GM12878 (cell line): ENCODE measurements at regions not wholly inside any gene's neighbourhood (a gene's known extent, or its start where the extent isn't known, plus 50 kb on each side); places are given as distances from the start of the nearest gene placed in this dataset.

Experiments used
- ATAC-seq: fragments of 200-7000 bp; cut with Tn5 transposase; 3 replicates; pipeline ENCODE4 v1.9.1; 2020; ENCODE audit warnings: mild to moderate bottlenecking, moderate library complexity
- BruUV-seq: library from RNA; stranded (reverse); fragments of 400-500 nt; replicated peaks from 2 replicates; lab custom pipeline; 2021; lab: Mats Ljungman, UMichigan
- CTCF ChIA-PET: fragments of 300-600 bp; sonication (Branson Sonifier 250); formaldehyde crosslinking; extraction: SDS; loops from one replicate; lab custom pipeline; 2021; ENCODE audit warnings: inconsistent platforms; lab: Yijun Ruan, JAX
- POLR2A ChIA-PET: fragments of 350-600 bp; formaldehyde crosslinking; extraction: SDS; loops from one replicate; lab custom pipeline; 2021; ENCODE audit warnings: inconsistent platforms; lab: Charles Lee
- RAD21 ChIA-PET: fragments of 300-600 bp; sonication (Branson Sonifier 250); formaldehyde crosslinking; loops from one replicate; lab custom pipeline; 2023; ENCODE audit warnings: antibody characterized with exemption; ENCODE audit not compliant: unreplicated experiment; lab: Charles Lee
- SMC1A ChIA-PET: fragments of 300-600 bp; sonication (Branson Sonifier 250); formaldehyde crosslinking; loops from one replicate; lab custom pipeline; 2023; ENCODE audit not compliant: unreplicated experiment, uncharacterized antibody; lab: Charles Lee
- DNase-seq: peaks from one replicate; pipeline ENCODE4 v3.0.0-alpha.2; 2011; ENCODE audit warnings: low read depth, low spot score
- FAIRE-seq: peaks from 3 replicates; lab custom pipeline; 2011; peaks lifted over from hg19 to GRCh38; lab: Jason Lieb, UNC
- H2AFZ ChIP-seq: 2 replicates; pipeline ENCODE4 v1.6.0; 2011; ENCODE audit warnings: low read depth, low read length, control low read depth; ENCODE audit not compliant: control insufficient read depth
- H3K27ac ChIP-seq: 2 replicates; pipeline ENCODE4 v1.5.1; 2011; ENCODE audit warnings: control low read depth; ENCODE audit not compliant: control insufficient read depth, insufficient read depth
- H3K27me3 ChIP-seq, 2 experiments: replicated peaks in 1 of 2; 2 replicates each; pipeline versions ENCODE4 v1.6.0 to v1.6.1; 2011; ENCODE audit warnings: low read length in 1 of 2; ENCODE audit not compliant: control insufficient read depth in 2 of 2, insufficient read depth in 2 of 2
- H3K36me3 ChIP-seq, 2 experiments: 2 replicates each; pipeline ENCODE4 v1.5.1; 2011; ENCODE audit warnings: low read length in 1 of 2; ENCODE audit not compliant: control insufficient read depth in 2 of 2, insufficient read depth in 2 of 2
- H3K4me1 ChIP-seq: 2 replicates; pipeline ENCODE4 v1.6.1; 2011; ENCODE audit warnings: mild to moderate bottlenecking, low read length, moderate library complexity, mixed read lengths; ENCODE audit not compliant: control insufficient read depth, insufficient read depth
- H3K4me2 ChIP-seq: 2 replicates; pipeline ENCODE4 v1.6.0; 2011; ENCODE audit warnings: control low read depth; ENCODE audit not compliant: control insufficient read depth, insufficient read depth
- H3K4me3 ChIP-seq: fragments of 200-600 bp; sonication (generic); 2 replicates; pipeline ENCODE4 v1.5.1; 2016
- H3K79me2 ChIP-seq: 2 replicates; pipeline ENCODE4 v1.6.0; 2011; ENCODE audit warnings: low read length; ENCODE audit not compliant: control insufficient read depth, insufficient read depth
- H3K9ac ChIP-seq: 2 replicates; pipeline ENCODE4 v1.8.0; 2011; ENCODE audit warnings: low read length, control low read depth, mixed read lengths; ENCODE audit not compliant: control insufficient read depth, insufficient read depth
- H3K9me3 ChIP-seq: replicated peaks from 3 replicates; pipeline ENCODE4 v1.5.1; 2011; ENCODE audit warnings: mild to moderate bottlenecking, low read length; ENCODE audit not compliant: control insufficient read depth, insufficient read depth
- H4K20me1 ChIP-seq: 2 replicates; pipeline ENCODE4 v1.6.0; 2011; ENCODE audit not compliant: control insufficient read depth, insufficient read depth
- ATF7 ChIP-seq: fragments of 450-650 bp; IDR thresholded peaks from 2 replicates; pipeline ENCODE4 v1.6.1; 2016; ENCODE audit warnings: low read depth, mild to moderate bottlenecking
- MAX ChIP-seq: IDR thresholded peaks from 2 replicates; pipeline ENCODE4 v1.6.1; 2012; ENCODE audit warnings: low read depth, low read length, improper control_type of control experiment
- MXI1 ChIP-seq: fragments of 150-350 bp; IDR thresholded peaks from 2 replicates; pipeline ENCODE4 v1.6.1; 2011; ENCODE audit warnings: low read depth, mild to moderate bottlenecking, inconsistent platforms, low read length, improper control_type of control experiment
- NFIC ChIP-seq: IDR thresholded peaks from 2 replicates; pipeline ENCODE4 v1.6.1; 2012; ENCODE audit warnings: low read depth, mild to moderate bottlenecking, inconsistent platforms, low read length, moderate library complexity
- RAD51 ChIP-seq: fragments of 450-650 bp; IDR thresholded peaks from 2 replicates; pipeline ENCODE4 v1.6.1; 2016; ENCODE audit warnings: moderate library complexity, mild to moderate bottlenecking, inconsistent platforms
- RFX5 ChIP-seq: IDR thresholded peaks from 2 replicates; pipeline ENCODE4 v1.6.1; 2011; ENCODE audit warnings: low read depth, low read length, improper control_type of control experiment
- SRF ChIP-seq, 2 experiments: IDR thresholded peaks; 2 replicates each; pipeline ENCODE4 v1.6.1; 2011; ENCODE audit warnings: low read depth in 2 of 2, low read length in 2 of 2, mild to moderate bottlenecking in 1 of 2, moderate library complexity in 1 of 2
- TCF3 ChIP-seq: IDR thresholded peaks from 2 replicates; pipeline ENCODE4 v1.6.1; 2012; ENCODE audit warnings: low read depth, mild to moderate bottlenecking, low read length, borderline replicate concordance; ENCODE audit not compliant: insufficient read depth
- YY1 ChIP-seq: IDR thresholded peaks from 2 replicates; pipeline ENCODE4 v1.6.1; 2011; ENCODE audit warnings: low read depth, mild to moderate bottlenecking, low read length
- ZBED1 ChIP-seq: IDR thresholded peaks from 2 replicates; pipeline ENCODE4 v1.6.1; 2016; ENCODE audit warnings: borderline replicate concordance
- ZBTB33 ChIP-seq: fragments of 450-650 bp; IDR thresholded peaks from 2 replicates; pipeline ENCODE4 v1.6.1; 2017; ENCODE audit warnings: mild to moderate bottlenecking
- ZNF384 ChIP-seq: IDR thresholded peaks from 2 replicates; pipeline ENCODE4 v1.6.1; 2012; ENCODE audit warnings: low read depth, mild to moderate bottlenecking, low read length, improper control_type of control experiment, borderline replicate concordance
- ZNF592 ChIP-seq: fragments of 450-650 bp; IDR thresholded peaks from 2 replicates; pipeline ENCODE4 v1.6.1; 2017; ENCODE audit warnings: mild to moderate bottlenecking, moderate library complexity
- WGBS: methylation state at CpG from one replicate; pipeline ENCODE4 v1.1.6; 2016; ENCODE audit warnings: low lambda C conversion rate; ENCODE audit not compliant: insufficient replicate concordance, insufficient coverage; ENCODE audit errors: missing lambda C conversion rate; 5-methylcytosine and 5-hydroxymethylcytosine counted together
- in situ Hi-C: fragments of 300-500 bp; cut with MboI; formaldehyde crosslinking; loops from 9 replicates; pipeline ENCODE4 v1.14.3; 2018; ENCODE audit warnings: mixed read lengths
- intact Hi-C: fragments of 100-400 bp; cut with micrococcal nuclease; formaldehyde crosslinking; loops from one replicate; pipeline ENCODE4 v1.14.2; 2022; ENCODE audit not compliant: unreplicated experiment

GRCh38 chr20:40770564-40771307, 81.7 kb upstream of the MAFB start:
- H3K9me3 ChIP-seq: no peaks in the 10 kb centered on the region
- H3K4me2 ChIP-seq: no peak overlapping the region
- POLR2A ChIA-PET: no interaction called here
- peaks cover 0 to 7% of the 10 kb centered on the region in 2 experiments; a peak in 2 of 4 replicates for H3K27me3 ChIP-seq
- no peak overlapping the region for H3K4me3 ChIP-seq
- H3K27ac ChIP-seq: no peak overlapping the region
- no peaks in the 10 kb centered on the region for H3K4me1 ChIP-seq
- RAD21 ChIA-PET: no interaction called here
- in situ Hi-C loops (no loop called here), intact Hi-C loops (no loop called here)
- no peaks in the 10 kb centered on the region for H3K79me2 ChIP-seq
- no peak overlapping the region for H2AFZ ChIP-seq
- CTCF ChIA-PET: interaction anchor here (1.0 to 2.0 kb wide), 2 partner anchors 31 to 192 kb away, joined by 3 to 6 read pairs; no protein-coding TSS in a partner anchor
- SMC1A ChIA-PET: no interaction called here
- H4K20me1 ChIP-seq: no peaks in the 10 kb centered on the region
- no peak for DNase-seq
- no peak for TF ChIP-seq YY1
- TF ChIP-seq ATF7: no peak
- no peak for TF ChIP-seq ZNF592
- no peak for TF ChIP-seq ZBED1
- no peak for TF ChIP-seq ZNF384
- no peak for TF ChIP-seq MAX
- no peak for TF ChIP-seq RAD51
- TF ChIP-seq TCF3: no peak
- TF ChIP-seq RFX5: no peak
- TF ChIP-seq SRF (IDR thresholded peaks at IDR 0.05; ENCODE audit: low read depth in 2 of 2, low read length in 2 of 2): no peak
- TF ChIP-seq ZBTB33: no peak
- TF ChIP-seq NFIC: no peak
- no peak for TF ChIP-seq MXI1
- no peaks in the 10 kb centered on the region for H3K36me3 ChIP-seq
- no peak for ATAC-seq
- H3K9ac ChIP-seq: no peak overlapping the region
- FAIRE-seq: no peak
- whole genome bisulfite sequencing: 17% methylated on average over 12 of the region's 13 CpGs
- no TSS peak for BruUV-seq
